B cell (primary cell): ENCODE measurements at regions not wholly inside any gene's neighbourhood (a gene's known extent, or its start where the extent isn't known, plus 50 kb on each side); places are given as distances from the start of the nearest gene placed in this dataset.

Experiments used
- ATAC-seq: fragments of 200-7000 bp; cut with Tn5 transposase; one replicate; pipeline ENCODE4 v1.10.0; 2021; ENCODE audit warnings: low read depth, mild to moderate bottlenecking, moderate number of reproducible peaks, moderate library complexity
- CTCF ChIA-PET: fragments of 350-600 bp; sonication (Branson Sonifier 250); formaldehyde crosslinking; loops from one replicate; lab custom pipeline; 2021; ENCODE audit warnings: antibody characterized with exemption, inconsistent platforms; lab: Charles Lee
- POLR2A ChIA-PET: fragments of 350-600 bp; sonication (Branson Sonifier 250); formaldehyde crosslinking; loops from one replicate; lab custom pipeline; 2021; ENCODE audit warnings: antibody characterized with exemption; lab: Charles Lee
- DNase-seq: peaks from one replicate; pipeline ENCODE4 v3.0.0; 2013
- H2AFZ ChIP-seq: 2 replicates; pipeline ENCODE4 v1.6.1; 2012; ENCODE audit warnings: mild to moderate bottlenecking, low read depth, low read length; ENCODE audit not compliant: insufficient read depth, poor library complexity, severe bottlenecking
- H3K27ac ChIP-seq, 2 donors: 1 replicate in 1 of 2; 2 replicates in 1 of 2; pipeline ENCODE4 v1.5.1; 2012 to 2013; ENCODE audit warnings: low read length in 2 of 2, mild to moderate bottlenecking in 2 of 2, moderate library complexity in 1 of 2
- H3K27me3 ChIP-seq, 4 experiments: fragments of 200-600 bp in 1 of 4; sonication (generic) in 1 of 4; replicated peaks in 1 of 4; 1 replicate in 2 of 4; 2 replicates in 2 of 4; pipeline versions ENCODE4 v1.6.1 to v1.7.0; 2013 to 2016; ENCODE audit warnings: low read length in 3 of 4, mild to moderate bottlenecking in 2 of 4, mixed read lengths in 1 of 4, moderate library complexity in 1 of 4; ENCODE audit not compliant: insufficient read depth in 4 of 4, control insufficient read depth in 3 of 4; ENCODE audit errors: control extremely low read depth in 1 of 4
- H3K36me3 ChIP-seq, 2 experiments: replicated peaks in 1 of 2; 1 replicate in 1 of 2; 2 replicates in 1 of 2; pipeline versions ENCODE4 v1.6.1 to v1.7.1; 2013; ENCODE audit warnings: low read length in 1 of 2; ENCODE audit not compliant: insufficient read depth in 2 of 2, control insufficient read depth in 1 of 2; ENCODE audit errors: control extremely low read depth in 1 of 2, extremely low read depth in 1 of 2
- H3K4me1 ChIP-seq, 2 donors: fragments of 200-600 bp in 1 of 2; sonication (generic) in 1 of 2; 1 replicate in 1 of 2; 2 replicates in 1 of 2; pipeline versions ENCODE4 v1.5.1 to v1.6.1; 2013 to 2017; ENCODE audit warnings: low read length in 2 of 2; ENCODE audit not compliant: control insufficient read depth in 2 of 2, insufficient read depth in 2 of 2
- H3K4me2 ChIP-seq: replicated peaks from 2 replicates; pipeline ENCODE3; 2012; ENCODE audit warnings: mild to moderate bottlenecking, low read depth, low read length; ENCODE audit not compliant: poor library complexity, severe bottlenecking
- H3K4me3 ChIP-seq, 5 experiments: fragments of 200-600 bp in 1 of 5; sonication (generic) in 1 of 5; 1 replicate in 3 of 5; 2 replicates in 2 of 5; pipeline versions ENCODE4 v1.5.1 to v1.7.0; 2011 to 2016; ENCODE audit warnings: low read length in 4 of 5, mild to moderate bottlenecking in 4 of 5, low read depth in 2 of 5, control low read depth in 1 of 5, moderate library complexity in 1 of 5; ENCODE audit not compliant: insufficient read depth in 1 of 5; ENCODE audit errors: control extremely low read depth in 1 of 5, extremely low read depth in 1 of 5
- H3K79me2 ChIP-seq: fragments of 200-600 bp; sonication (generic); one replicate; pipeline ENCODE4 v1.6.0; 2016; ENCODE audit warnings: low read length; ENCODE audit not compliant: control insufficient read depth, insufficient read depth
- H3K9ac ChIP-seq: fragments of 200-600 bp; sonication (generic); 2 replicates; pipeline ENCODE4 v1.6.1; 2017; ENCODE audit warnings: mild to moderate bottlenecking, low read length, moderate library complexity
- H3K9me3 ChIP-seq, 3 donors: one replicate each; pipeline versions ENCODE4 v1.6.1 to v1.7.1; 2013; ENCODE audit warnings: low read length in 2 of 3; ENCODE audit not compliant: control insufficient read depth in 2 of 3, insufficient read depth in 1 of 3; ENCODE audit errors: control extremely low read depth in 1 of 3
- H4K20me1 ChIP-seq: 2 replicates; pipeline ENCODE4 v1.6.0; 2012; ENCODE audit warnings: mild to moderate bottlenecking, low read length; ENCODE audit not compliant: insufficient read depth, control insufficient read depth, poor library complexity, severe bottlenecking
- H3K27ac Mint-ChIP-seq: one replicate; pipeline ENCODE4 v1.8.0; 2021; ENCODE audit warnings: mixed read lengths
- H3K27me3 Mint-ChIP-seq: one replicate; pipeline ENCODE4 v1.8.0; 2021; ENCODE audit warnings: mixed read lengths
- H3K4me1 Mint-ChIP-seq: one replicate; pipeline ENCODE4 v1.8.0; 2021; ENCODE audit warnings: mixed read lengths
- H3K4me3 Mint-ChIP-seq: one replicate; pipeline ENCODE4 v1.8.0; 2021; ENCODE audit warnings: mixed read lengths
- H3K9me3 Mint-ChIP-seq: one replicate; pipeline ENCODE4 v1.8.0; 2022; ENCODE audit warnings: mixed read lengths; ENCODE audit not compliant: insufficient read depth
- EZH2 ChIP-seq: IDR thresholded peaks from 2 replicates; pipeline ENCODE4 v1.6.1; 2012; ENCODE audit warnings: borderline replicate concordance, low read depth, mild to moderate bottlenecking, moderate library complexity, low read length; ENCODE audit not compliant: insufficient read depth, poor library complexity, severe bottlenecking
- WGBS: methylation state at CpG from one replicate; pipeline ENCODE4 v1.1.5; 2013; ENCODE audit warnings: missing lambda C conversion rate; ENCODE audit not compliant: insufficient coverage; 5-methylcytosine and 5-hydroxymethylcytosine counted together
- intact Hi-C: fragments of 100-400 bp; cut with micrococcal nuclease; formaldehyde crosslinking; loops from one replicate; pipeline ENCODE4 v1.10.0; 2022
- TF ChIP-seq, protein P1 (sequence below): fragments of 200-600 bp; IDR thresholded peaks from one replicate; pipeline ENCODE4 v1.8.0; 2022; ENCODE audit warnings: antibody characterized with exemption, mild to moderate bottlenecking

DNA sequence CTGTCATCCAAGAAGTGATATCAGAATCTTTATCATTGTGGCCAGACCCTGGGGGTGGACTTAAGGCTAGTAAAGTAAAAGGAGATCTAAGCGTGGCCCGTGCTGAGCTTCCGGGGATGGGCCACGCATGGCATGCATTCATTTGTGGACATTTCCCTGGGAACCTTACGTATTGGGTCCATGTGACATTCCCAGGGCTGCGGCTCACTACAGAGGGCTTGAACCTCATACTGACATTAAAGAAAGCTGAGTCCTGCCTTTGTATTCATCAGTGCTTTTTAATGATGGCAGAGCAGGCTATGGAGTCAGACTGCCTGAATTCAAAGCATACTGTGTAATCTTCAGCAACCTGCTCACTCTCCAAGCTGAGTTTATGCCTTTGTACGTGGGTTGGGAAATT, 152.2 kb upstream of the AFDN start:
- Mint-ChIP-seq H3K27me3 (peaks cover 42% of the 10 kb centered on the region), H3K4me3 (no peak overlapping the region), H3K4me1 (no peaks in the 10 kb centered on the region), H3K27ac (no peak overlapping the region), H3K9me3 (peaks cover 10% of the 10 kb centered on the region)
- intact Hi-C loops, result no loop called here
- no peaks in the 10 kb centered on the region for H3K79me2 ChIP-seq
- H3K4me3 ChIP-seq, result no peak overlapping the region
- DNase-seq (no peak), ATAC-seq (no peak)
- no peak overlapping the region for H2AFZ ChIP-seq
- H3K9ac ChIP-seq, result no peak overlapping the region
- ChIA-PET POLR2A (no interaction called here), CTCF (no interaction called here)
- WGBS, result 93% methylated on average over 6 of the region's 7 CpGs
- no peaks in the 10 kb centered on the region for H3K36me3 ChIP-seq
- no peak overlapping the region for H3K4me2 ChIP-seq
- no peak overlapping the region for H3K27ac ChIP-seq
- no peaks in the 10 kb centered on the region for H4K20me1 ChIP-seq
- TF ChIP-seq, protein P1, sequence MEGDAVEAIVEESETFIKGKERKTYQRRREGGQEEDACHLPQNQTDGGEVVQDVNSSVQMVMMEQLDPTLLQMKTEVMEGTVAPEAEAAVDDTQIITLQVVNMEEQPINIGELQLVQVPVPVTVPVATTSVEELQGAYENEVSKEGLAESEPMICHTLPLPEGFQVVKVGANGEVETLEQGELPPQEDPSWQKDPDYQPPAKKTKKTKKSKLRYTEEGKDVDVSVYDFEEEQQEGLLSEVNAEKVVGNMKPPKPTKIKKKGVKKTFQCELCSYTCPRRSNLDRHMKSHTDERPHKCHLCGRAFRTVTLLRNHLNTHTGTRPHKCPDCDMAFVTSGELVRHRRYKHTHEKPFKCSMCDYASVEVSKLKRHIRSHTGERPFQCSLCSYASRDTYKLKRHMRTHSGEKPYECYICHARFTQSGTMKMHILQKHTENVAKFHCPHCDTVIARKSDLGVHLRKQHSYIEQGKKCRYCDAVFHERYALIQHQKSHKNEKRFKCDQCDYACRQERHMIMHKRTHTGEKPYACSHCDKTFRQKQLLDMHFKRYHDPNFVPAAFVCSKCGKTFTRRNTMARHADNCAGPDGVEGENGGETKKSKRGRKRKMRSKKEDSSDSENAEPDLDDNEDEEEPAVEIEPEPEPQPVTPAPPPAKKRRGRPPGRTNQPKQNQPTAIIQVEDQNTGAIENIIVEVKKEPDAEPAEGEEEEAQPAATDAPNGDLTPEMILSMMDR, result no peak
- TF ChIP-seq EZH2, result no peak
- peaks cover 0 to 28% (median 13%) of the 10 kb centered on the region in 4 experiments for H3K27me3 ChIP-seq
- H3K9me3 ChIP-seq, result peaks cover 0 to 16% (median 0%) of the 10 kb centered on the region in 3 donors
- H3K4me1 ChIP-seq, result no peaks in the 10 kb centered on the region

GRCh38 chr6:167676000-167676665, 150.6 kb upstream of the AFDN start:
- H3K27ac Mint-ChIP-seq, result no peak overlapping the region
- Histone ChIP-seq H3K4me2 (no peak overlapping the region), H2AFZ (no peak overlapping the region), H3K79me2 (no peaks in the 10 kb centered on the region), H3K4me1 (no peaks in the 10 kb centered on the region), H3K9me3 (peaks cover 0 to 16% (median 0%) of the 10 kb centered on the region in 3 donors), H4K20me1 (no peaks in the 10 kb centered on the region), H3K9ac (no peak overlapping the region), H3K36me3 (no peaks in the 10 kb centered on the region), H3K4me3 (no peak overlapping the region), H3K27me3 (peaks cover 0 to 42% (median 13%) of the 10 kb centered on the region in 4 experiments), H3K27ac (no peak overlapping the region)
- DNase-seq, result no peak
- H3K4me3 Mint-ChIP-seq, result no peak overlapping the region
- H3K9me3 Mint-ChIP-seq, result peaks cover 10% of the 10 kb centered on the region
- H3K27me3 Mint-ChIP-seq, result peaks cover 56% of the 10 kb centered on the region
- no peaks in the 10 kb centered on the region for H3K4me1 Mint-ChIP-seq
- ChIA-PET CTCF (no interaction called here), POLR2A (no interaction called here)
- TF ChIP-seq, protein P1, result no peak
- no peak for TF ChIP-seq EZH2
- intact Hi-C loops, result no loop called here
- WGBS, result 60% methylated on average over 16 of the region's 20 CpGs
- ATAC-seq, result no peak
